K562 (cell line): ENCODE measurements at regions not wholly inside any gene's neighbourhood (a gene's known extent, or its start where the extent isn't known, plus 50 kb on each side); places are given as distances from the start of the nearest gene placed in this dataset.
"Not testable (repeated sequence)": the region's sequence is repeated elsewhere in the genome, so short reads cannot be mapped to it uniquely, and the experiment has no call there.

Source experiments
- CTCF ChIP-seq, 3 experiments: IDR thresholded peaks in 2 of 3; conservative IDR thresholded peaks in 1 of 3; 2 replicates each; pipeline ENCODE4 v1.5.1; 2011 to 2012; ENCODE audit warnings: low read length in 3 of 3, mild to moderate bottlenecking in 3 of 3, control low read depth in 2 of 3, improper control_type of control experiment in 1 of 3, inconsistent platforms in 1 of 3, low read depth in 1 of 3, mixed read lengths in 1 of 3, moderate library complexity in 1 of 3; ENCODE audit not compliant: insufficient read depth in 2 of 3
- ELF1 ChIP-seq: fragments of 200-800 bp; sonication (Bioruptor generic); IDR thresholded peaks from 2 replicates; pipeline ENCODE4 v1.6.1; 2016; ENCODE audit warnings: missing genetic modification characterization, missing compliant biosample characterization
- FOXM1 ChIP-seq, 2 experiments: fragments of 450-650 bp in 1 of 2; sonication (generic) in 1 of 2; formaldehyde crosslinking in 1 of 2; IDR thresholded peaks; 2 replicates each; pipeline versions ENCODE4 v1.6.1 to v1.9.0; 2017 to 2022; ENCODE audit warnings: low read depth in 2 of 2, mild to moderate bottlenecking in 2 of 2, missing genetic modification reagents in 1 of 2, moderate library complexity in 1 of 2
- KAT8 ChIP-seq: fragments of 450-650 bp; IDR thresholded peaks from 2 replicates; pipeline ENCODE4 v1.6.1; 2016; ENCODE audit warnings: low read depth, mild to moderate bottlenecking
- MAFF ChIP-seq: IDR thresholded peaks from 2 replicates; pipeline ENCODE4 v1.6.1; 2012; ENCODE audit warnings: low read length, improper control_type of control experiment
- NR3C1 ChIP-seq: sonication (generic); formaldehyde crosslinking; IDR thresholded peaks from 2 replicates; pipeline ENCODE4 v1.8.1; 2022; ENCODE audit warnings: missing genetic modification reagents
- POLR2AphosphoS2 ChIP-seq: IDR thresholded peaks from 2 replicates; pipeline ENCODE4 v1.6.1; 2012; ENCODE audit warnings: low read length, improper control_type of control experiment
- SMARCA5 ChIP-seq: fragments of 450-650 bp; IDR thresholded peaks from 2 replicates; pipeline ENCODE4 v1.6.1; 2016

GRCh38 chr15:31708703-31709327 lies 321.5 kb upstream of the CHRNA7 start:
- TF ChIP-seq KAT8; POLR2AphosphoS2; NR3C1 (CRISPR knock-in tag); FOXM1 (IDR thresholded peaks at IDR 0.05; ENCODE audit: low read depth); FOXM1 (CRISPR knock-in tag; IDR thresholded peaks at IDR 0.05; ENCODE audit: low read depth); SMARCA5; ELF1 (tag); MAFF; CTCF (IDR thresholded peaks at IDR 0.05 in 2 of 3, conservative IDR thresholded peaks at IDR 0.05 in 1 of 3; ENCODE audit: insufficient read depth in 2 of 3, low read depth in 1 of 3, low read length in 3 of 3): not testable (repeated sequence)
